ENCODE measurements at regions not wholly inside any gene's neighbourhood (a gene's known extent, or its start where the extent isn't known, plus 50 kb on each side); places are given as distances from the start of the nearest gene placed in this dataset.
"Not testable (repeated sequence)": the region's sequence is repeated elsewhere in the genome, so short reads cannot be mapped to it uniquely, and the experiment has no call there.

GRCh38 chr13:64579331-64579730 lies 2650.8 kb downstream of the PCDH9 start:
- Histone ChIP-seq H3K4me3 (ENCODE audit: low read length) (no peak overlapping the region), H3K27ac (ENCODE audit: low read depth, low read length) (no peak overlapping the region), H3K9me2 (replicated peaks; ENCODE audit: control insufficient read depth, low read length) (no peaks in the 10 kb centered on the region), H3K79me2 (ENCODE audit: control insufficient read depth, low read length) (no peaks in the 10 kb centered on the region), H3K4me1 (ENCODE audit: control insufficient read depth, low read length) (no peaks in the 10 kb centered on the region), H4K20me1 (ENCODE audit: control insufficient read depth, insufficient read depth, low read depth, low read length) (no peaks in the 10 kb centered on the region), H3K36me3 (ENCODE audit: control insufficient read depth, low read length) (no peaks in the 10 kb centered on the region), H3K27me3 (ENCODE audit: control insufficient read depth, low read length) (no peaks in the 10 kb centered on the region), H3K9me3 (ENCODE audit: control insufficient read depth, insufficient read depth, low read length) (no peaks in the 10 kb centered on the region), H3F3A (ENCODE audit: control insufficient read depth, insufficient read depth) (no peaks in the 10 kb centered on the region), H3K4me2 (ENCODE audit: low read length) (no peak overlapping the region)
- no peak for TF ChIP-seq EZH2phosphoT487 (IDR thresholded peaks at IDR 0.05; ENCODE audit: borderline replicate concordance, low read length)
- TF ChIP-seq, protein P1, sequence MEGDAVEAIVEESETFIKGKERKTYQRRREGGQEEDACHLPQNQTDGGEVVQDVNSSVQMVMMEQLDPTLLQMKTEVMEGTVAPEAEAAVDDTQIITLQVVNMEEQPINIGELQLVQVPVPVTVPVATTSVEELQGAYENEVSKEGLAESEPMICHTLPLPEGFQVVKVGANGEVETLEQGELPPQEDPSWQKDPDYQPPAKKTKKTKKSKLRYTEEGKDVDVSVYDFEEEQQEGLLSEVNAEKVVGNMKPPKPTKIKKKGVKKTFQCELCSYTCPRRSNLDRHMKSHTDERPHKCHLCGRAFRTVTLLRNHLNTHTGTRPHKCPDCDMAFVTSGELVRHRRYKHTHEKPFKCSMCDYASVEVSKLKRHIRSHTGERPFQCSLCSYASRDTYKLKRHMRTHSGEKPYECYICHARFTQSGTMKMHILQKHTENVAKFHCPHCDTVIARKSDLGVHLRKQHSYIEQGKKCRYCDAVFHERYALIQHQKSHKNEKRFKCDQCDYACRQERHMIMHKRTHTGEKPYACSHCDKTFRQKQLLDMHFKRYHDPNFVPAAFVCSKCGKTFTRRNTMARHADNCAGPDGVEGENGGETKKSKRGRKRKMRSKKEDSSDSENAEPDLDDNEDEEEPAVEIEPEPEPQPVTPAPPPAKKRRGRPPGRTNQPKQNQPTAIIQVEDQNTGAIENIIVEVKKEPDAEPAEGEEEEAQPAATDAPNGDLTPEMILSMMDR (IDR thresholded peaks at IDR 0.05; ENCODE audit: low read depth, low read length, poor library complexity, severe bottlenecking): no peak

GRCh38 chr13:64568748-64569147 lies 2661.4 kb downstream of the PCDH9 start:
- no peak overlapping the region for H3K4me3 ChIP-seq (ENCODE audit: low read length)
- no peaks in the 10 kb centered on the region for H4K20me1 ChIP-seq (ENCODE audit: control insufficient read depth, insufficient read depth, low read depth, low read length)
- H3K9me2 ChIP-seq (replicated peaks; ENCODE audit: control insufficient read depth, low read length): no peaks in the 10 kb centered on the region
- H3K4me1 ChIP-seq (ENCODE audit: control insufficient read depth, low read length): no peaks in the 10 kb centered on the region
- H3K79me2 ChIP-seq (ENCODE audit: control insufficient read depth, low read length): no peaks in the 10 kb centered on the region
- no peaks in the 10 kb centered on the region for H3K27me3 ChIP-seq (ENCODE audit: control insufficient read depth, low read length)
- H3K4me2 ChIP-seq (ENCODE audit: low read length): no peak overlapping the region
- no peak overlapping the region for H3K27ac ChIP-seq (ENCODE audit: low read depth, low read length)
- TF ChIP-seq EZH2phosphoT487 (IDR thresholded peaks at IDR 0.05; ENCODE audit: borderline replicate concordance, low read length): no peak
- TF ChIP-seq, protein P1 (IDR thresholded peaks at IDR 0.05; ENCODE audit: low read depth, low read length, poor library complexity, severe bottlenecking): no peak
- no peaks in the 10 kb centered on the region for H3K9me3 ChIP-seq (ENCODE audit: control insufficient read depth, insufficient read depth, low read length)
- H3K36me3 ChIP-seq (ENCODE audit: control insufficient read depth, low read length): no peaks in the 10 kb centered on the region
- H3F3A ChIP-seq (ENCODE audit: control insufficient read depth, insufficient read depth): no peaks in the 10 kb centered on the region

- H3K4me3 ChIP-seq (ENCODE audit: low read length); H4K20me1 ChIP-seq (ENCODE audit: control insufficient read depth, insufficient read depth, low read depth, low read length); H3K9me3 ChIP-seq (ENCODE audit: control insufficient read depth, insufficient read depth, low read length); H3K79me2 ChIP-seq (ENCODE audit: control insufficient read depth, low read length); H3K4me1 ChIP-seq (ENCODE audit: control insufficient read depth, low read length); H3F3A ChIP-seq (ENCODE audit: control insufficient read depth, insufficient read depth); H3K36me3 ChIP-seq (ENCODE audit: control insufficient read depth, low read length); H3K4me2 ChIP-seq (ENCODE audit: low read length); H3K27ac ChIP-seq (ENCODE audit: low read depth, low read length); H3K9me2 ChIP-seq (replicated peaks; ENCODE audit: control insufficient read depth, low read length); H3K27me3 ChIP-seq (ENCODE audit: control insufficient read depth, low read length): not testable (repeated sequence)
Measured at GRCh38 chr13:64558031-64558430, 2672.1 kb downstream of the PCDH9 start.

DNA sequence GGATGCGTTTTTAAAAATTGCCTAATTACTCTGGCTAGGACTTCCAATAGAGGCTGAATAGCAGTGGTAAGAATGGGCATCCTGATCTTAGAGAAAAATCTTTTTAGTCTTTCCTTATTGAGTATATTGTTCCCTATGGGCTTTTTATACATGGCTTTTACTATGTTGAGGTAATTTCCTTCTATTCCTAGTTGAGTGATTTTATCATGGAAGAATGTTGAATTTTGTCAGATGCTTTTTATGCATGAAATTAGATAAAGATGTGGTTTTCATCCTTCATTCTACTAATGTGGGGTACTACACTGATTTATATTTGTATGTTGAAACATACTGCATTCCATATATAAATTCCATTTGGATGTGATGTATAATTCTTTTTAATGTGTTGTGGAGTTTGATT lies 2673.8 kb downstream of the PCDH9 start:
- Histone ChIP-seq H3K36me3 (ENCODE audit: control insufficient read depth, low read length) (no peaks in the 10 kb centered on the region), H3K4me1 (ENCODE audit: control insufficient read depth, low read length) (no peaks in the 10 kb centered on the region), H3K27me3 (ENCODE audit: control insufficient read depth, low read length) (no peaks in the 10 kb centered on the region), H4K20me1 (ENCODE audit: control insufficient read depth, insufficient read depth, low read depth, low read length) (no peaks in the 10 kb centered on the region), H3K79me2 (ENCODE audit: control insufficient read depth, low read length) (no peaks in the 10 kb centered on the region), H3K9me2 (replicated peaks; ENCODE audit: control insufficient read depth, low read length) (no peaks in the 10 kb centered on the region), H3K27ac (ENCODE audit: low read depth, low read length) (no peak overlapping the region), H3K4me3 (ENCODE audit: low read length) (no peak overlapping the region), H3K9me3 (ENCODE audit: control insufficient read depth, insufficient read depth, low read length) (no peaks in the 10 kb centered on the region), H3F3A (ENCODE audit: control insufficient read depth, insufficient read depth) (no peaks in the 10 kb centered on the region), H3K4me2 (ENCODE audit: low read length) (no peak overlapping the region)
- TF ChIP-seq, protein P1 (IDR thresholded peaks at IDR 0.05; ENCODE audit: low read depth, low read length, poor library complexity, severe bottlenecking): no peak
- no peak for TF ChIP-seq EZH2phosphoT487 (IDR thresholded peaks at IDR 0.05; ENCODE audit: borderline replicate concordance, low read length)
